NOMO-1 (cell line): ENCODE measurements at regions not wholly inside any gene's neighbourhood (a gene's known extent, or its start where the extent isn't known, plus 50 kb on each side); places are given as distances from the start of the nearest gene placed in this dataset.
"Not testable (repeated sequence)": the region's sequence is repeated elsewhere in the genome, so short reads cannot be mapped to it uniquely, and the experiment has no call there.

Source experiments
- DNase-seq, 2 experiments: peaks; one replicate each; lab custom pipeline; 2025; ENCODE audit not compliant: unreplicated experiment in 2 of 2; lab: John Stamatoyannopoulos, UW

DNA sequence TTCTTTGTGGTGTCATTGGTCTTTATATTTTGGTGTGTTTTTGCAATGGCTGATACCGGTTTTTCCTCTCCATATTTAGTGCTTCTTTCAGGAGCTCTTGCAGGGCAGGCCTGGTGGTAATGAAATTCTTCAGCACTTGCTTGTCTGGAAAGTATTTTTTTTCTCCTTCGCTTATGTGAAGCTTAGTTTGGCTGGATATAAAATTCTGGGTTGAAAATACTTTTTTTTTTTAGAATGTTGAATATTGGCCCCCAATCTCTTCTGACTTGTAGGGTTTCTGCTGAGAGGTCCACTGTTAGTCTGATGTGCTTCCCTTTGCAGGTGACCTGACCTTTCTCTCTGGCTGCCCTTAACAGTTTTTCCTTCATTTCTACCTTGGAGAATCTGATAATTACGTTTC, 82.7 kb downstream of the XCL2 start:
- DNase-seq, result not testable (repeated sequence)

DNA sequence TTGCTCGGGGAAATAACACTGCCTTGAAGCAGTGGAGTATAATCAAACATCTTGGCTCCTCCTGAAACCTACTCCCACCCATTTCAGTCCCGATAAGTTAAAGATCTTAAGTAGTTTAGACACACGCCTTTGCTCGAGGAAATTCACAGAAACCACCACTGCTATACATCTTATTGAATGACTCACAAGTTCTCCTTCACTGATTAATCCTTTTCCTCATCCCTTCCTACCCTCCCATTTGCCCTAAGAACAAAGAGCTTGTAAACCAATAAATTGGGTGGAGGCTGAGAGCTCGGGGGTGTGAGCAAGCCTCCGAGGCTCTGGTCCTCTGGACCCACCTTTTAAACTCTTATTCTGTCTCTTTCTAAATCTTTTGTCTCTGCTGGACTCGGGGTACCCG, 86.5 kb downstream of the XCL2 start:
- DNase-seq, result not testable (repeated sequence)

DNA sequence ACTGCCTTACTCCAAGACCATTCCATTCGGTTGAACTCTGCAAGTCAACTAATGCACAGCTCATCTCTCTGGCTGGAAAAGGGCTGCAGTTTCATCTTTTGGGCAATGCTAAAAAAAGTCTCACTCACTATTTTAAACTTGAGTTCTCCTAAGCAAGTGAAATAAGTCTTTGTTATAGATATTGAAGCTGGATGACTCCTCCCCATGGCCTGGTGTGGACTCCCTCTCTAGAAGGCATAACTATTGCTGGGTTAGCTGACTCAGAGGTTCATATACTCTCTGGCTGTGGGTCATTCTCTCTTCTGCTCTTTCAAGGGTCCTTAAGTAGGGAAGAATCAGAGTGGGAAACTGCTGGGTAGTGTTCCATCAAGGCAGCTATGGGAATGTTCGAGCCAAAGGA, 88.0 kb downstream of the XCL2 start:
- no peak for DNase-seq

DNA sequence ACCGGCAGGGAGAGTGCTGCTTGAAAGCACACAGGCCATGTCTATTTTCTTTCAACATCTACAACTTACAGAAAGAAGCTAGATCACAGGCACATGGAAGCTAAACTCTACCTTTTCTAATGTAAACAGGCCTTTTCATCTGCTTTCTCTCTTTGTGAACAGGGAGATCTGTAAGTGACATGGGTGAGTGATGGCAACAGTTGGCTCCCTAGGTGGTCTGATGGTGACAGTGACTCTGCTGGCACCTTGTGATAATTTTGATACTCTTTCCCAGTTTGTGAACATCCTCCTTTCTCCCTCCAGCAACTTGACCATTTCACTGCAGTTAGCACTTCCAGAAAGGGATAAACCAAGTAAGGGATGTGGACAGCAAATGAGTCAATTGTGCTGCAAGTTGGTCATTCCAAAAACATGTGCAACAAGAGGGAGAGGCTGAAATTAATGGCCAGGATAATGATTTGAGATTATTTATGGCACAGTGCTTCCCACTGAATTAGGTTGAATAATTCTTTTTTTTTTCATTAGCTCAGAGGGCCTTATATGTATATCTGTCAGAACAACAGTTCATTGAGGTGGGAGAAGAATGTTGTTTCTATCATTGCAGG, 89.5 kb downstream of the XCL2 start:
- no peak for DNase-seq

DNA sequence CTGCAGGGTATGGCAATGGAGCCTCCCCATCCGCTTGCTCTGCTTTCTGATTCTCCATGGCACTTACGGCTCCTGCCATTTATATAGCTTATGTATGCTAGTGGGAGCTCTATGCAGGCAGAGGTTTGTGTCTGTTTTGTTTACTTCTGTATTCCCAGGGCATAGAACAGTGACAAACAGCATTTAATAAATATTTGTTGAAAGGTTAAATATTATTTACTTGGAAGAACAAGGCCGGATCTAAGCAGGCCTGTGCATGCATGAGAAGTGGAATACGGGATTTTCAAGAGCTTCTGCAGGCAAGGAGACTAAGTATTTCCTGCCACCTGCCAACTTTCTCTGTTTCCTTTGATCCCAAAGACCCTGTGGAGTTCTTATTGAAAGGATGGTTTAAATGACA, 90.7 kb downstream of the XCL2 start:
- no peak for DNase-seq

DNA sequence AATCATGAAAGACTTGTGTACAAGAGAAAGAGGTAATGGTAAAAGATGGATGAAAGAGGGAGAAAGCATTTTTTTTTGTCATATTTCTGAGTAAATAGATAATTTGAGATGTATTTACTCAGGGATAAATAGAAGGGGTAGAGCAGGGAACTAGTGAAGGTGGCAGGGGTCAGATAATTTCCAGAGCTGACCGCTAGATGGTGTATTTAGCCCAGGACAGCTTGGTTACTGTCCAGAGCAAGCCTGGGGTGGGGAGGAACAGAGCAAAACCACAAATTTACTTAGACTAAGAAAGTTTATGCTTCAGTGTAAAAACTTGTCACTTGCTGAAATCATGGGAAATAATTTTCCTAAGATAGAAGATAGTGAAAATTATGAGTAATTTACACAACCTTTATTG, 91.5 kb downstream of the XCL2 start:
- no peak for DNase-seq

DNA sequence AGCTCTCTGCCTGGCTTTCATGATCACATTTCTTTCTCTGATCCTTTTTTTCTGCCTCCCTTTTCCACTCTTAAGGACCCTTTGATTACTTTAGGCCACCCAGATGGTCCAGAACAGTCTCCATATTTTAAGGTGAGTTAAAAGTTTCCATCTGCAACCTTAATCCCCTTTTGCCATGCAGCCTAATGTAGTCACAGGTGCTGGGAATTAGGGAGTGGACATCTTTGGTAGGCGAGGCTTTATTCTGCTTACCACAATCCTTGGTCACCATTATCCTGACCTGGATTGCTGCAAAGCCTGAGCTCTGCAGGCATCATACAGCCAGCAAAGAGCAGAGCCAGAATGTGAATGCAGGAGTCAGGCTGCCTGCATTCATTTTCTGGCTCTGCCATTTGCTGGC, 95.9 kb downstream of the XCL2 start:
- no peak for DNase-seq

DNA sequence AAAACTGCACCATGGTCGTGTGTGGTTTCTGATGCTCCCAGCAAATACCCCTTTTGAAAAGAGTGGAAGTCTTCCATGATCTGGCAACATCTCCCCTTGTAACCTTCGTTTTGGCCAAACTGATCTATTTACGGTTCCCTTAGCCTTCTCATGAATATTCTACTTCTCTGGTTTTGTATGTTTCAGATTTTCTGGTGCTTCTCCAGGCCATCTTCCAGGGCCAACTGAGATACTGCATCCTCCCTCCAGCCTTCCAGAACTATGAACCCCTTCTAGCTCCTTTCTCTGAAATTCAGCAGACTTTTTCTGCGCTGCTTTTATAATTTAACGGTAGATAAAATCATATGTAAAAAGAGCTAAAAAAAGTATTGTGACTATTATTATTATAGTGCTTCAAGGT, 97.7 kb downstream of the XCL2 start:
- no peak for DNase-seq

DNA sequence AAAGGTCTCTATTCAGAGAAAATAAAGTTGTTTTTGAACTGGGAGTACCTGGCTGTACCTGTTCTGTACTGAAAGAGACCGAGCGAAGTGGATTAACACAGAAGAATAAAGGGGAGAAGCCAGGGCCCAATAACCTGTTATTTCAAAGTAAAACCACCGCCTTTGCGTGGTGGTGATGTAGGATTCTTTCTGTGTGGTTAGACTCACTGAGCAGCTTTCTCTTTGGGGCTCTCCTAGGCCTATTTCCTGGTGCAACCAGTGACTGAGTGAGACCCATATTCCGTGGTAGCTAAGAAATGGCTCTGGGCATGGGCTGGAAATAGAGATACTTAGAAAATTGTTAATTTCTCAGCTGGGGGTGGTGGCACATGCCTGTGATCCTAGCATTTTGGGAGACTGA, 99.9 kb downstream of the XCL2 start:
- no peak for DNase-seq

DNA sequence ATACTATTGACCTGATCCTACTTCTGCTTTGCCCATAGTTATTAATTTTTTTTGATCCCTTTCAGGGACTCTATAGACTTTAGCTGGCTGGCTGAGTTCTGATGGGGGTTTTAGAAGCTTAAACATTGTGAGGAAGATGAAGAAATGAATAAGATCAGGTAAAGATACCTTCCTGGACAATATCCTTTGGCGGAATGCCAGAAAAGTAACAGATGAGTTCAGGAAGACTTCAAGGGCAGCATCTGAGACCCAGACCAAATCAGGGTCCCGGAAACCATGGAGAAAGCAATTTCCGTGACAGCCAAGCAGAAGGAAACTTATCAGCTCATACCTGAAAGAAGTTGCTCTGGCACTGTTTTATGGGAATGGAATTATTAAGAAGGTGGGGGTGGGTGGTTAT, 100.4 kb downstream of the XCL2 start:
- DNase-seq, result no peak

DNA sequence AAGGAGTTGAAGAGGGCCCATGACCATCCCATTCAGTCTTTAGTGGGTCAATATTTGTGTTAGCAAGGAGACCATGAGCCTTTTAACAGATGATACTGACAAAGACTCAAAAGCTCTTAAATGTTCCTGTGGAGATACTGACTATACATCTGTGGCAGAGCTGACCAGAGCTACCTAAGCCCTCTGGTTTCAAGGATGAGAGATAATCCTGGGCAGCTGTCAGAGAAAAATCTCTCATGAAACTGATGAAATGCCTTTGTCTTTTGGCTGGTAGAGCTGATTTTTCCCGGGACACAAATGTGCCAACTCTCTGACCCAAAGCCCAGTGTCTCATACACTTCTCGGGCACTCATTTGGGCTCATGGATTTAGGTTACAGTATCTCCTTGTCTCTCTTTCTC, 100.9 kb downstream of the XCL2 start:
- DNase-seq, result no peak

DNA sequence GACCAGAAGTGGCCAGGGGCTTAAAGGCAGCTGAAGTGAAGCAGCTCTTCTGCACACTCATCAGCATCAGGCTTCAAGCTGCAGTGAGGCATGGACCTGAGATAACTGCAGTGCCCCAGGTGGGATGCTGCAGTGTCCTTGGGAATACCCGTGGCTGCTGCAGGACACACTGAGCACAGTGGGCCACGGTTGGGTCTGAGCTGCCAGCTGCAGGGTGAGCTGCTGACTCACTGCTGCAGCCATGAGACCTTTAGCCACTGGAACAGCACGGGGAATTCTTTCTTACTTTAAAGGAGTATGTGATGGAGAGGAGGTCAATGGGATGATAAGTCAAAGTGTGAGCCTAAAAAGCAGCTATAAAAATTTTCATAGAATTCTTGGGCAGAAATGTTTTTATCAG, 102.1 kb downstream of the XCL2 start:
- DNase-seq, result no peak

DNA sequence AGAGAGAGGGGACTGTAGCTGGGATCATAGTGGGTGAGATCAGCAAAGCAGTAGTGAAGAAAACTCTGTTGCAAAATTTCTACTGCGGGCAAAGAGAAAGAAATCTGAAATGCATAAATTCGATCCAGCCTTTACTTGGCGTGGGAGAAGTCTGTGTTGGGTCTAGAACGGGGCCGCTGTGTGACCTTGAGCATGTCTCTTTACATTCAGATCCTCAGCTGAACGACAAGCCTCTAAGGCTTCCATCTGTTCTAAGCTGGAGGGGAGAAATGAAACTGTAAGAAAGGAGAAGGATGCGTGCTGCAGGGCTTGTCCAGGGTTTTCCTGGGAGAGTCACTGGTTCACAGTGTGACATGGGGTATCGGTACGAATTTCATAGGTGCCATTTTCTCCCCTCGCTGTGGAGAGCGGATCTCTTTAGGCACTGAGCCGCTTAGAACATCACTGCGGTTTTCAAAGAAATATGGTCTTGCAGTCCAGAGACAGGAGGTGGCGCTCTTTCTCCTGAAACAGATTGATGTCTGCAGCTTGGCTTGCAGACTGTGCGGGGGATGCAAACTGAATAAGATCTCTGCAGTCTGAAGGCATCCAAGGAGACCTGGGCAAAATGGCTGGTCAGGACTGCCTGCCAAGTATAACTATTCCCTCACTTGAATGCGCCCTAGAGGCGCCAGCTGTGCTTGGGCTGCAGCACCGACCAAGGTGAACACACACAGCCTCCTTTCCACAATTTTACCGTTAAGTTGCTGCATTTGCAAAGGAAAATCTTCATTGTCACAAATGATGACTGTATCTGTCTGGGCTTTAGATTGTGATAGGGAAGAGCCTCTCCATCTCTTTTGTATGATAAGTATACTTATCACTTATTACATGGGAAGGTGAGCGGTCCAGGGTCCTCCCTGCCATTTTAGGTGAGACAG, 104.1 kb downstream of the XCL2 start:
- DNase-seq, result peak; percentile 76 to 79

DNA sequence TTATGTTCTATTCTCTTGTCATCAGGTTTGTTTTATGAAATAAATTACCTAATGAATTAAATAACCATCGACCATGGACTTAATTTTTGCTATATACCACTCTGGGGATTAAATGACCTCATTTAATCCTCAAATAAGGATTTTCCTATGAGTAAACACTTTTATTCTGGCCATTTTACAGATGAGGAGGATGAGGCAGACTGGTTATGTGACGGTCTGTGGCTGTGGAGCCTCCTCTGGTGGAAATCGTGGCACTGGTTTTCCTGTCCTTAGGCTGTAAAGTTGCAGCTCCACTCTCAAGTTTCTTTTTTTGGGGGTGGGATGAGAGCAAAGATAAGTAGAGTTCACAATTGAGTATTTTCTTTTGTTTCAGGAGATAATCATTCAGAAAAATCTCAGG, 105.2 kb downstream of the XCL2 start:
- no peak for DNase-seq

DNA sequence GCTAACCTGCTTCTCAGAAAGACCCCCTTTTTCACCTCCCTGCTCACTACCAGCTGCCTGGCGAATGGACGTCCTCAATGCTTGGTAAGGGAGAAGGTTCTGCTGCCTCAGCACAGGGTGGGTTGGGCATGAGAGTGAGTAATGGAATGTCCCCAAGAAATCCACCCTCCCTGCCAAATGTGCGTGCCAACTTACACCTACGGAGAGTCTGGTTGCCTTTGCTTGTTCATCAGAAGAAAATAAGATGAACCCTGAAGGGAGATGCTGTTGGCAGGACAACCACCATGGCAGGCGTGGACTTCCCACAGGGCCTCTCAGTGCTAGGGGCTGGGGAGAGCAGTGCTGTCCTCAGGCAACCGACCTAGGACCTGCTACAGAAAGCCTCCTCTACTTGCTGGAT, 106.0 kb downstream of the XCL2 start:
- DNase-seq, result no peak

DNA sequence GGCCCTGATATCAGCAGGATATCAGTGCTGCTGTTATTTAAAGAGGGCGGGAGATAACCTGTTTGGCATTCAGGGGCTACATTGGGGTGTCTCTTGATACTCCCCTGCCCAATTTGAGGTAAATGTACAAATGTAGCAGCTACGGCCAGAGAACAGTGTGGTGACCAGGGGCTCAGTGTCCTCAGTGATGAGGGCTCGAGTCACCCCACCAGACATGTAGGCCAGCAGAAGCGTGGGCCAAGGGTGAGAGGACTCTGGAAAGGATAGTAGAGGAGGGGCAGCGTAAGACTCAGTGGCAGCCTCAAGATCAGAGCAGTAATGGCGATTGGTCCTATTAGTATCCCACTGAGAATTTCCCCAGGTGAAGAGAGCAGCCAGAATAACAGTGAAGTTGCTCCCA, 108.4 kb downstream of the XCL2 start:
- DNase-seq, result no peak

DNA sequence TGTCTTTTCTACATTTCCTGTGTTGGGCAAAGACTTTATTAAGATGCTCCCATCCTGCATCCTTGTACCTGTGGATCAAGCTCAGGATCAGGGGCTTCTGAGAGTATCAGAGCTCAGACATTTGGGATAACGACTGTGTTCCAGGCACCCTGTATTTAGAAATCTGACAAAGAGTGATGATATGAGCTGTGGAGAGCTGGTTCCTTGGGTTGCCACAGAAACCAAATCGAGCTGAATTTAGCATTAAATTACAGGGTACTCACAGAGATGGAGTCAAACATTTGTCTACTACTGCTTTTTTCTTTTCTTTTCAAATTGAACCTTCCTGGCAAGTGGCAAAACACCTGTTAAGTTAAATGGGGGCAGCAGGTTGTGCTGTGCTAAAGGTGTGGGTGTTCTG, 110.6 kb downstream of the XCL2 start:
- no peak for DNase-seq

DNA sequence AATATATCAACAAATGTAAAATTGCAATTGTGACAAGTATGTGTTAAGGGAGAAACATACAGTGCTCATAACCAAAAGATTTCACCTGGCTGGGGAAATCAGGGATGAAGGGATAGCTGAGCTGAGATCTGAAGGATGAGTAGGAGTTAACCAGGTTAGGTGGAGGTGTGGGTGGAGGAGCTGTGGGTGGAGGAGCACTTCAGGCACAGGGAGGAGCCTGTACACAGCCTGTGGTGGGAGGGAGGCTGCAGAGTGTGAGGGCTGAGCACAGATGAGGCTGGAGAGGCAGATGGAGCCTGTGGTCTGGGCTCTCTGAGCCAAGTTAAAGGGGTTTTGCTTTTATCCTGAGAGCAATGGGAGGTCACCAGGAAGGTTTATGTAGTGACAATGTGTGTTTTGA, 111.9 kb downstream of the XCL2 start:
- no peak for DNase-seq

DNA sequence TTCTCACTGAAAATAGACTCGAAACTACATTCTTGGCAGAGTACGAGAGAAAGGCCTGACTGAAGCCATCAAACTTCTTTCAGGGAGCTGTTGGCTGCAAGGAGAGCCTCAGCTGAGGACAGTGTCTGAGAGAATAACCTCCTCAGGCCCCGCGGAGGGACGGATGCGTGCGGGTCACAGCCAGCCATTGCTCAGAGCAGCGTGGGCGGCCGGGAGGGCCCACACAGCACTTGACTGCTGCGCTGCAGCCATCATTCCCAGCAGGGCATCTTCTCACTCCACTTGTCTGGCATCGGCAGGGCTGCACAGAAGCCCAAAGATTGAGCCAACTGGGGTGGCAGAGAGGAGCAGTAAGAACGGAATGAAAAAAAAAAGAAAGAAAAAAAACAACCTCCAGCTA, 113.5 kb downstream of the XCL2 start:
- DNase-seq, result no peak

DNA sequence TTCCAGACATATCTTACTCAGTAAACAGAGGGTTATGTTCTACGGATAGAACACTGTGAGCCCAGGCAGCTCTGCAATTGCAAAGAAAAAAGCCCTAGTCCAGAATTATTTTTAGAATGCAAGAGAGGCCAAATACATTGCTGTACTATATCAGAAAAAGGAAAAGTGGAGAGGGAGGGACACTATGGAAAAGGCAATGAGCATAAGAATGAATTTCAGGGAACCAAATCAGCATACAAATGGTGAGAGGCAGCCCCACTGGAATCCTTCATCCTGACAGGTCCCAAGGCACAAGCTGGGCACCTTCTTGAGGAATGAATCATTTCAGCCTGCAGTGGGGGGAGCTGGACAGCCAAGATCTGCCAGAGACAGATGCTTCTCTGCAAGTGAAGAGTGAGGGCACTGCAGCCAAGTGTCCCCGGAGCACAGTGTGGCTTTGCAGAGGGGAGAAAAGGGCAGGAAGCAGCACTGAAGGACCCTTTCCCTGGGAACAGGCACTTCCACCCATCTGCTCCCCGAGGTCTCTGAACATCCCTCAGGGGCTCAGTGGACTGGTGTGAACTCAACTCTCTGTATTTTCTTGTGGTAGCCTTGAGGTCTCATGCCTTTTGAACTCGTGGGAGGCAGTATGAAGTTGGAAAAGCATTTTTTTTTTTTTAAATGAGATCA, 115.6 kb downstream of the XCL2 start:
- DNase-seq, result no peak

DNA sequence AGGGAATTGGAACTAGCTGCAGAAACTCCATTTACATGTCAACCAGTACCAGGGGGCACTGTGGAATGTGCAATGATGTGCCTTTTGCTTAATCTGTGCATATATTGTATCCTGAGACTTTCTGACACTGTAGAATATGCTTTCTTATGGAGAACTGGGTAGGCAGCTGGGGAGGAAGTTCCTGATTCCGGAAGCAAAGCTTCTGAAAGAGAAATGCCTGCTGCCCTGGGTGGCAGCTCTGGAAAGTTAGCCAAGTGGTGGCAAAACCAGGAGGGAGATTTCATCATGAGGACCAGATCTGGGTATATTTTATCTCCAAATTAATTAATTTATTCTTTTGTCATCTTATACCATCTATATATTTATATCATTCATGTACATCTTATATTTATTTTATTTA, 116.7 kb downstream of the XCL2 start:
- DNase-seq, result no peak

DNA sequence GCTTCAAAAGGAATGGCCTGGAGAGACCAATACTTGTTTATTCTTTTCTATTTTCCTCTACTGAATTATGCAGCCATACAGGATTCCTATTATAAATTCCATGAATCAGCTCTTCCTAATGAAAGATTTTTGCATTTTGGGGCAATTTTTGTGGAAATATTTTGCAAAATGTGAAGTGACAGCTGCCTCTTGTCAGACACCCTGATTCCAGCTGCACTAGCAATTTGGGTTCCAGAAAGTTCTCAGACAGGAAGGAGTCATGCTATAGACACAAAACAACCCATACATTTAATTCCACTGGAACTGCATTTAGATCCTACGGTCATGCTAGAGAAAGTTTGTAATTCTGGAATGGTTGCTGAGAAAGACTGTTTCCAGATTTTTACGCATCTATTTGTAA, 119.5 kb downstream of the XCL2 start:
- DNase-seq, result no peak
